H9 (cell line): ENCODE measurements at regions not wholly inside any gene's neighbourhood (a gene's known extent, or its start where the extent isn't known, plus 50 kb on each side); places are given as distances from the start of the nearest gene placed in this dataset.

Experiments used
- DNase-seq: peaks from one replicate; pipeline ENCODE4 v3.0.0-alpha.2; 2017
- H2AFZ ChIP-seq: one replicate; pipeline ENCODE4 v1.6.1; 2013; ENCODE audit warnings: mild to moderate bottlenecking, low read length, control low read depth, moderate library complexity
- H2AK5ac ChIP-seq: 2 replicates; pipeline ENCODE4 v1.6.1; 2013; ENCODE audit warnings: low read length, control low read depth, mixed read lengths; ENCODE audit not compliant: insufficient read length
- H2BK120ac ChIP-seq: one replicate; pipeline ENCODE4 v1.6.1; 2013; ENCODE audit warnings: low read depth, mild to moderate bottlenecking, low read length, control low read depth, inconsistent platforms; ENCODE audit not compliant: poor library complexity, severe bottlenecking
- H2BK12ac ChIP-seq: 2 replicates; pipeline ENCODE4 v1.6.1; 2013; ENCODE audit warnings: low read length, control low read depth, mixed read lengths, low read depth; ENCODE audit not compliant: insufficient read length
- H2BK15ac ChIP-seq: 2 replicates; pipeline ENCODE4 v1.6.1; 2013; ENCODE audit warnings: low read depth, low read length, control low read depth
- H2BK20ac ChIP-seq: one replicate; pipeline ENCODE4 v1.6.1; 2013; ENCODE audit warnings: low read depth, mild to moderate bottlenecking, low read length, control low read depth, inconsistent platforms; ENCODE audit not compliant: poor library complexity, severe bottlenecking
- H2BK5ac ChIP-seq: 2 replicates; pipeline ENCODE4 v1.6.1; 2013; ENCODE audit warnings: low read length, control low read depth, mixed read lengths; ENCODE audit not compliant: insufficient read length
- H3K14ac ChIP-seq: 2 replicates; pipeline ENCODE4 v1.6.1; 2013; ENCODE audit warnings: low read length, control low read depth; ENCODE audit not compliant: insufficient read depth
- H3K18ac ChIP-seq: 2 replicates; pipeline ENCODE4 v1.6.1; 2013; ENCODE audit warnings: low read depth, mild to moderate bottlenecking, mixed read lengths, low read length, control low read depth; ENCODE audit not compliant: insufficient read length
- H3K23ac ChIP-seq: 2 replicates; pipeline ENCODE4 v1.6.1; 2013; ENCODE audit warnings: low read length, control low read depth, mixed read lengths, low read depth; ENCODE audit not compliant: insufficient read length
- H3K23me2 ChIP-seq: 2 replicates; pipeline ENCODE4 v1.6.1; 2013; ENCODE audit warnings: low read depth, mild to moderate bottlenecking, mixed read lengths, low read length, control low read depth; ENCODE audit not compliant: insufficient read length, poor library complexity, severe bottlenecking
- H3K27ac ChIP-seq: 2 replicates; pipeline ENCODE4 v1.5.1; 2013; ENCODE audit warnings: low read length, control low read depth, mixed read lengths, low read depth; ENCODE audit not compliant: insufficient read length
- H3K27me3 ChIP-seq: 2 replicates; pipeline ENCODE4 v1.6.1; 2013; ENCODE audit warnings: low read length, control low read depth, inconsistent platforms; ENCODE audit not compliant: insufficient read depth
- H3K4ac ChIP-seq: 2 replicates; pipeline ENCODE4 v1.6.1; 2013; ENCODE audit warnings: low read depth, mild to moderate bottlenecking, control low read depth, inconsistent platforms, low read length, moderate library complexity
- H3K4me1 ChIP-seq: 2 replicates; pipeline ENCODE4 v1.6.1; 2013; ENCODE audit warnings: low read length, control low read depth, inconsistent platforms; ENCODE audit not compliant: insufficient read depth
- H3K4me2 ChIP-seq: 2 replicates; pipeline ENCODE4 v1.6.1; 2013; ENCODE audit warnings: low read length, control low read depth, mixed read lengths; ENCODE audit not compliant: insufficient read length, insufficient read depth
- H3K56ac ChIP-seq: 2 replicates; pipeline ENCODE4 v1.6.1; 2013; ENCODE audit warnings: low read depth, mild to moderate bottlenecking, mixed read lengths, low read length, control low read depth; ENCODE audit not compliant: insufficient read length
- H3K79me1 ChIP-seq: 2 replicates; pipeline ENCODE4 v1.6.1; 2013; ENCODE audit warnings: low read depth, mild to moderate bottlenecking, moderate library complexity, low read length, control low read depth, inconsistent platforms; ENCODE audit not compliant: insufficient read depth, poor library complexity, severe bottlenecking
- H3K79me2 ChIP-seq: 2 replicates; pipeline ENCODE4 v1.6.1; 2013; ENCODE audit warnings: low read length, control low read depth, inconsistent platforms; ENCODE audit not compliant: insufficient read depth
- H3K9ac ChIP-seq: 2 replicates; pipeline ENCODE4 v1.6.1; 2013; ENCODE audit warnings: low read length, control low read depth, mixed read lengths; ENCODE audit not compliant: insufficient read length; ENCODE audit errors: extremely low read depth
- H3K9me3 ChIP-seq: one replicate; pipeline ENCODE4 v1.6.1; 2013; ENCODE audit warnings: low read depth, low read length, inconsistent platforms; ENCODE audit not compliant: control insufficient read depth
- H3T11ph ChIP-seq: one replicate; pipeline ENCODE4 v1.6.1; 2013; ENCODE audit warnings: mild to moderate bottlenecking, low read length, control low read depth, inconsistent platforms
- H4K20me1 ChIP-seq: one replicate; pipeline ENCODE4 v1.6.1; 2013; ENCODE audit not compliant: control insufficient read depth, insufficient read length, insufficient read depth
- H4K5ac ChIP-seq: 2 replicates; pipeline ENCODE4 v1.6.1; 2013; ENCODE audit warnings: low read depth, mild to moderate bottlenecking, mixed read lengths, low read length, control low read depth; ENCODE audit not compliant: insufficient read length
- H4K8ac ChIP-seq: replicated peaks from 2 replicates; pipeline ENCODE4 v1.6.1; 2013; ENCODE audit warnings: low read length, control low read depth, mixed read lengths, low read depth; ENCODE audit not compliant: insufficient read length
- H4K91ac ChIP-seq: 2 replicates; pipeline ENCODE4 v1.6.1; 2013; ENCODE audit warnings: low read depth, mild to moderate bottlenecking, moderate library complexity, mixed read lengths, low read length, control low read depth; ENCODE audit not compliant: insufficient read length
- H3K27ac Mint-ChIP-seq, 3 experiments: 2 replicates in 2 of 3; 3 replicates in 1 of 3; pipeline ENCODE4 v1.8.0; 2020 to 2021; ENCODE audit warnings: mixed read lengths in 3 of 3, mild to moderate bottlenecking in 1 of 3, moderate library complexity in 1 of 3
- H3K27me3 Mint-ChIP-seq: 2 replicates; pipeline ENCODE4 v1.8.0; 2021; ENCODE audit warnings: low read depth, mild to moderate bottlenecking, moderate library complexity, mixed read lengths
- H3K36me3 Mint-ChIP-seq, 3 experiments: 2 replicates in 2 of 3; 3 replicates in 1 of 3; pipeline ENCODE4 v1.8.0; 2020 to 2021; ENCODE audit warnings: low read depth in 3 of 3, mixed read lengths in 3 of 3; ENCODE audit not compliant: insufficient read depth in 1 of 3
- H3K4me1 Mint-ChIP-seq, 2 experiments: 2 replicates each; pipeline ENCODE4 v1.8.0; 2020; ENCODE audit warnings: mixed read lengths in 2 of 2
- H3K4me3 Mint-ChIP-seq, 2 experiments: 2 replicates in 1 of 2; 3 replicates in 1 of 2; pipeline ENCODE4 v1.8.0; 2020 to 2021; ENCODE audit warnings: mild to moderate bottlenecking in 2 of 2, mixed read lengths in 2 of 2, moderate library complexity in 1 of 2
- H3K9me3 Mint-ChIP-seq, 2 experiments: 2 replicates in 1 of 2; 3 replicates in 1 of 2; pipeline ENCODE4 v1.8.0; 2020; ENCODE audit warnings: mild to moderate bottlenecking in 2 of 2, mixed read lengths in 2 of 2, moderate library complexity in 1 of 2
- CTCF ChIP-seq: fragments of 200-600 bp; sonication (generic); conservative IDR thresholded peaks from 3 replicates; pipeline ENCODE4 v1.8.0; 2021; ENCODE audit warnings: antibody characterized with exemption, mild to moderate bottlenecking
- WGBS: extraction: QIAGEN DNeasy Blood & Tissue Kit; methylation state at CpG from one replicate; pipeline ENCODE4 v1.1.7; 2013; ENCODE audit warnings: missing lambda C conversion rate, low lambda C conversion rate, mixed read lengths; ENCODE audit not compliant: insufficient read length; ENCODE audit errors: extremely low coverage; 5-methylcytosine and 5-hydroxymethylcytosine counted together

GRCh38 chr9:26597542-26598149 is 295.0 kb downstream of the CAAP1 start:
- no peak overlapping the region for H2AK5ac ChIP-seq
- H4K91ac ChIP-seq: no peak overlapping the region
- H3K56ac ChIP-seq: no peak overlapping the region
- H3K9me3 ChIP-seq: no peaks in the 10 kb centered on the region
- H3K4ac ChIP-seq: no peak overlapping the region
- no peak overlapping the region for H3K27ac ChIP-seq
- TF ChIP-seq CTCF: no peak
- H3T11ph ChIP-seq: no peak overlapping the region
- H3K79me2 ChIP-seq: no peaks in the 10 kb centered on the region
- H4K5ac ChIP-seq: no peak overlapping the region
- no peak overlapping the region for H3K14ac ChIP-seq
- no peak overlapping the region for H3K18ac ChIP-seq
- no peak overlapping the region for H2BK12ac ChIP-seq
- H3K9ac ChIP-seq: no peak overlapping the region
- no peaks in the 10 kb centered on the region for H3K79me1 ChIP-seq
- H3K27me3 ChIP-seq: no peaks in the 10 kb centered on the region
- H3K27ac Mint-ChIP-seq: no peak overlapping the region
- no peaks in the 10 kb centered on the region for H3K4me1 ChIP-seq
- H4K8ac ChIP-seq: no peak overlapping the region
- no peak overlapping the region for H2BK5ac ChIP-seq
- H3K4me3 Mint-ChIP-seq: no peak overlapping the region
- no peak overlapping the region for H3K4me2 ChIP-seq
- no peak overlapping the region for H2BK20ac ChIP-seq
- peaks cover 0 to 6% (median 2%) of the 10 kb centered on the region in 3 experiments; a peak in 4 of 7 replicates for H3K36me3 Mint-ChIP-seq
- H3K23ac ChIP-seq: no peak overlapping the region
- no CpG with 5 or more reads among the region's 5 CpGs for WGBS
- H2AFZ ChIP-seq: no peak overlapping the region
- no peak for DNase-seq
- no peaks in the 10 kb centered on the region for H4K20me1 ChIP-seq
- H2BK120ac ChIP-seq: no peak overlapping the region
- peaks cover 2 to 9% of the 10 kb centered on the region in 2 experiments; a peak in 4 of 5 replicates for H3K9me3 Mint-ChIP-seq
- H3K4me1 Mint-ChIP-seq: peaks cover under 1 to 7% of the 10 kb centered on the region in 2 experiments
- H3K27me3 Mint-ChIP-seq: no peaks in the 10 kb centered on the region; the same call in 1 of the 2 replicates
- H2BK15ac ChIP-seq: no peak overlapping the region
- H3K23me2 ChIP-seq: no peaks in the 10 kb centered on the region
